ENCODE measurements at regions not wholly inside any gene's neighbourhood (a gene's known extent, or its start where the extent isn't known, plus 50 kb on each side); places are given as distances from the start of the nearest gene placed in this dataset.
A peak's percentile ranks its signal among the peaks of the same experiment; 100 is the strongest.

DNA sequence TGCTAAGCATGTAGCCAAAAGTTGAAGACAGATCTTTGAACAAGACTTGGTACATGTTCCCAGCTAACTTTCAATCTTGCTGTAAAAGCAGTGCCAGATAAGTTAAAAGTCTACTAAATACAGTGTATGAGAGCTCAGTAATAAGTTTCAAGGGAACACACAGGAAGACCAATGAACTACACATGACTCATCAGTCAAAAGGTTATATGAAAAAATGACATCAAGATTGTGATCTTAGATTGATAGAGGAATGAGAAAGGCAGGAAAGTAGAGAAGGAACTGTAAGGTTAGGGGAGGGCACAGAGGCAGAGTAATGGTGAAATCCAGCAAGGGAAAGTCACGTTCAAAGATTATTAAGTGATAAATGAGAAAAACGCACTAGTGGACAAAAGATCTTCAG, 249.9 kb upstream of the FLRT2 start:
- no peak for DNase-seq

DNA sequence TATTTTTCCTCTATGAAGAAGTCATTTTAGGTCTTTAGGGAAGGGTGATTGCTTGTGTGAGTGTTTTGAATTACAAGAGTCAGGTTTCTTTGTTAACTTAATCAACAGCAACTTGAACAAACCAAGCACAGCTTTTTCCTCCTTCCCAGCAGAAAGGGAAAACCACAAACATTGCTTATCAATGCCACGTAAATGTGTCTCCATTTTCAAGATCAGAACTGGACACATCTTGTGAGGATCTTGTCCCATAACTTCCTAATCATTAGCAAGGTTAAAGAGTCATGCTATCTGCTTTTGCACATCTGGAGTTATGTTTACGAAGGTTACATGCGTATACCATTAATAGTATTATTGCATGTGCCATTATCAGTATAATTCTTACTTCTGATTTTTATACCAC, 248.0 kb upstream of the FLRT2 start:
- DNase-seq: no peak

DNA sequence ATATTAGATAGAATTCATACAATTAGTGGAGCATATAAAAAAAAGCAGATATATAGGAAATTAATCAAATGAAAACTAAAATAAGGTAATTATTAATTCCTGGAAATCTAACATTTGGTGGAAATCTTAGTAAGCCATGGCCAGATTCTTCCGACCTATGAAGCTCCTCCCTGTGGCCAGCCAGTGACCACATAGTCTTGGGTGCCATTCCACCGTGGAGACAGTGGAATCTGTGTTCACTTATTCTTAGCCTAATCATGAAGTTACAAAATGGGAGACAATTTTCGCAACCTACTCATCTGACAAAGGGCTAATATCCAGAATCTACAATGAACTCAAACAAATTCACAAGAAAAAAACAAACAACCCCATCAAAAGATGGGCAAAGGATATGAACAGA, 241.9 kb upstream of the FLRT2 start:
- DNase-seq: no peak

DNA sequence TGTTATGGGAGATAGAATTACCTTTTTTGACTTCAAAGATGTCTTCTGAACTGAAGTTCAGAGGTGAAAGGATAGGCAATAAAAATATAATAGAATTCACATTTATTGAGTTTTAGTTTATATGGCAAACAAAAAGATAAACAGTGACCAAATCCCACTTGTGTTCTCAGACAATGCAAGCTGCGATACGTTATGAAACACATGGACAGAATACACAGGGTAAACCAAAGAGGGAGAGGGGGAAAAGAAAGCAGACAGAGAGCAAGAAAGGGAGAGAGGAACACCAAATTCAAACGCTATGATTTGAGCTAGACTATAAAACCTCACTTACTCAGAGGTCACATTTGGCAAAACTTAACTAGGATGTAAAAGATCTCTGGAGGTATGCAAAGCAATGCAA, 238.2 kb upstream of the FLRT2 start:
- DNase-seq: no peak

DNA sequence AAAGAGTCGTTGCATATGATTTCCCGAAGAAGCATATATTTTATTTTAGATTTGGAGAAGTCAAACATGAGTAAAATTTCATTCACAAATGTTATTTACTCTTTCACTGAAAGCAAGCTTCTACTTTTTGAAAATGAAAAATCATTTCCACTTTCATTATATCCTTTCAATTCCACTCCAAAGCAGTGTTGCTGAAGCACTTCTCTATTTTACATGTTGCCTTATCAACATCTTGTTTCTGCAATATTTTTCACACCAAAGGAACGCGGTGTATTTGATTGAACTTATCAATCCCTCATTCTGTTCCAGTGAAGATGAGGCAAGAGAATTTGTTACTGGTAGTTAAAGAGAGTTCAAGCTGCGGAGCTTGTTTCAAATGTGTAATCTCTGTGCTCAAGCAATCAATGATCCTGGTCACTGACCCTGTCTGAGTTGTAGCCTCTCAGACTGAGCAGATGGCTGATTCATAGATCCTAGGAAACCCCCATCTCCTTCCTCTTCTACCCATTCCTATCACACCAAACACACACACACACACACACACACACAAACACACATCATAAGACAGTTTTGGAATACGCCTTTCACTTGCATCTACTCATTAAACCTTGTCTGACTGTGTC, 236.2 kb upstream of the FLRT2 start:
- no peak for DNase-seq

DNA sequence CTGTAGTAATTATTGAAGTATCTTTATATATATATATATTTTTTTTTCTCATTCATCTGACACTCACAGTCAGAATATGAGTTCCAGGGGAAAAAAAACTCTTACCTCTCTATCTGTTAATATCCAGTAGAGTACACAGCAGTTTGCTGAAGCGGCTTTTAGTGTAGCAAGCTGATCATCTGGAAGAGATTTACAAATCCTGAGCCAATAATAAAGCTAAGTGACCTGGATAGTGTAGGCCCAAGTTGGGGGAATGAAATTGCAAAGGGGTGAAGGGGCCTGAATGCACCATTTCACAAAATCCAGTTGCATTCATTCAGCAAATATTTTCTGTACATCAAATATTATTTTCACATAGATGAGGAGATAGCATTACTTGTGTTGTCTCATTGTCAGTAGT, 234.6 kb upstream of the FLRT2 start:
- DNase-seq: no peak

DNA sequence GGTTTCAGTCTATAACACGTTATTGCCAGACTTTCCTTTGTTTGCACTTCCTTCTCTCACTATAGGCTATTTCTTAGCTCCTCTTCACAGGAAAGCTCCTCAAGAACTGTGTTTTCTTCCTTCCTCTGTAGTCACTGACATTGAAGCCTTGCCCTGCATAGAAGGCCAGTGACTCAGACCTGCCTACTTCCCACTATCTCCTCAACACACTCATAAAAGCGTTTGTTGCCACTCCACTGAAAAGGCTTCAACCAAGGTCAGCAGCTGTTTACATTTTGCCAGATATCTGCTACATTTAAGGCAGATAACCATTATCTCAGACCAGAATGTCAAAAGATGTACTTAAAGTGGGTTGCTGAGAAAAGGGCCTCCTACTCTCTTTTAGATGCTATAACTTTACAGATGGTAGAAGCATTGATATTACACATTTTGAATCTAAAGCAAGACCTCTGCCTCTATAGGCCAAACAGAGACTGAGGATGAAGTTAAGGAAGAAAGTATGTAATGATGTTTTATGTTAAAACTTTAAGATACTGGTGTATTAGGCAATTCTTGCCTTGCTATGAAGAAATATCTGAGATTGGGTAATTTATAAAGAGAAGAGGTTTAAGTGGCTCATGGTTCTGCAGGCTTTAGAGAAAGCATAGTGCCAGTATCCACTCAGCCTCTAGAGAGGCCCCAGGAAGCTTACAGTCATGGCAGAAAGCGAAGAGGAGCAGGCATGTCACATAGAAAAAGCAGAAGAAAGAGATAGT, 233.3 kb upstream of the FLRT2 start:
- no peak for DNase-seq

DNA sequence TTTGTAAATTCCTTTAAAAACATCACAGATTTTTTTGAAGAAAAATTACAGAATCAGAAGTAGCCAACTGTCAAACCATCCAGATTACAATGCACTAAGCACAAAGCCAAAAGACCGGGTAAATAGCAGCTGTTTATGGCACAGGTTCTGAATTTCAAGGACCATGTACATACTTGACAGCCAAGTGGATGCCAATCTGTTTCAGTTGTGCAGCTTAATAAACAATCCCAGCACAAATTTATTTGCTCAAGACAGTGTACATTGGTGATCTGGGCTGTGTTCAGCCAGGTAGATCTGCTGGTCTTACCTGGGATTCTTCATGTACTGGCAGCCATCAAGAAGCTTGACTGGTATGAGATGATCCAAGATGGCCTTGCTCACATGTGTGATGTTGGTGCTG, 229.8 kb upstream of the FLRT2 start:
- DNase-seq: no peak

DNA sequence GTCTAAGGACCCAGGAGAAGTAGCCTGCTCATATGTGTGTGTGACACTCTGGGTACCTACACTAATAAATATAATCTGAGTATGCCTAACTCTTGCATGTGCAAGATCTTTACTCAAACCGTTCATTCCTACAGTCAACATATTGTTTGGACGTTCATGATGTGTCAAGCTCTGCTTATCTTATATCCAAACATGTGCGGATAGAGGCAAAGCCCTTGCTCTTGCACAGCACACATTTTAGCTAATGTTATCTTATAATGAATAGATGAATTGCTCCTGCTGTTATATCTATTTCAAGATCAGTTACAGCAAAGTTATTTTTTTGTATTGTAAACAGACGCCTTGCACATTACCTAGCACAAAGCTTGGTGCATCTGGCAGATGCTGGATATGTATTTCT, 228.4 kb upstream of the FLRT2 start:
- peak; percentile 35 for DNase-seq

DNA sequence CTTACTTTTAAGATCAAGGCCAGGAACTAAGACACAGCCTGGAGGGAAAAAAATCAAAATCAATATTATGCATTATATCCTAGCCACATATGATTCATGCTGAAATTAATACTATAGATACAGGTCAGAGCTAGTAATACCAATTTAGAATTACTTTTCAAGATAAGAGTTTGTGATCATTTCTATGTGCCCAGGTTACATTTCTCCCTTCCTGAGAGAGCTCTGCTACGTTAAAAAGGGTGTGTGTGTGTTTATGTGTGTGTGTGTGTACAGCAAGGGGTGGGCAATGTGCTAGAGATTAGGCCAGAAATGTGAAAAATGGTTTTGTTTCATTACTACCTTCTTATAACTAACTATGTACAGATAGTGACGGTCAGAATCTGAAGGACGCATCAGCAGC, 223.9 kb upstream of the FLRT2 start:
- no peak for DNase-seq

DNA sequence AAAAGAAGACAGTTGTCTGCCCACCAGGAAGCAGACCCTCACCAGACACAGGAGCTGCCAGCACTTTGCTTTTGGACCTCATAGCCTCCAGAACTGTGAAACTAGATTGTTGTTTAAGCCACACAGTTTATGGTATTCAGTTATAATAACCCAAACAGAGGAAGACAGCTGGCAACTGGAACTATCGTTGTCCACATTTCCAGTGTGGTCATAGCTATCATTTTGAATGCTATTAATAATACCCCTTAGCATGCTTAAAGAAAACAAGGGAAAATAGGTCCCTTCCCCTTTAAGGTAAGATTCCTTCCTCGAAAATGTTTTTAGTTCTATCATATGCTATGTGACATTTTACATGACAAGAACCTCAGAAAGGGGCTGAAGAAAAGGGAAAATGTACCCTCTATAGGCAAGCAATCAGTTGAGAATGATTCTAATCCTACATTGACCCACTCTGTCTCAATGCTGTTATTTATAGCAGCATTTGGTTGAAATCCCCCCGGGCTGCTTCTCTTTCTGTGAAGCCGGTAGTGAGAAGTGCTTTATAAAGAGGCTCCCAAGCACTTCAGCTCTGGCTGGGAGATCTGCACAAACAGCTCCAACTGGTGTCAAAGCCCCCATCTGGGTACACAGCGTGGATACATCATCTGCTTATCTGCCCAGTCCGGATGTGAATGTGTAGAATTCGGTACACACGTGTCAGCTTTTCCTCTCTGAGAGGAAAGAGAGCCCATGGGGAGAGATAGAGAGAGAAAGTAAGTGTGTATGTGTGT, 221.2 kb upstream of the FLRT2 start:
- DNase-seq: no peak

DNA sequence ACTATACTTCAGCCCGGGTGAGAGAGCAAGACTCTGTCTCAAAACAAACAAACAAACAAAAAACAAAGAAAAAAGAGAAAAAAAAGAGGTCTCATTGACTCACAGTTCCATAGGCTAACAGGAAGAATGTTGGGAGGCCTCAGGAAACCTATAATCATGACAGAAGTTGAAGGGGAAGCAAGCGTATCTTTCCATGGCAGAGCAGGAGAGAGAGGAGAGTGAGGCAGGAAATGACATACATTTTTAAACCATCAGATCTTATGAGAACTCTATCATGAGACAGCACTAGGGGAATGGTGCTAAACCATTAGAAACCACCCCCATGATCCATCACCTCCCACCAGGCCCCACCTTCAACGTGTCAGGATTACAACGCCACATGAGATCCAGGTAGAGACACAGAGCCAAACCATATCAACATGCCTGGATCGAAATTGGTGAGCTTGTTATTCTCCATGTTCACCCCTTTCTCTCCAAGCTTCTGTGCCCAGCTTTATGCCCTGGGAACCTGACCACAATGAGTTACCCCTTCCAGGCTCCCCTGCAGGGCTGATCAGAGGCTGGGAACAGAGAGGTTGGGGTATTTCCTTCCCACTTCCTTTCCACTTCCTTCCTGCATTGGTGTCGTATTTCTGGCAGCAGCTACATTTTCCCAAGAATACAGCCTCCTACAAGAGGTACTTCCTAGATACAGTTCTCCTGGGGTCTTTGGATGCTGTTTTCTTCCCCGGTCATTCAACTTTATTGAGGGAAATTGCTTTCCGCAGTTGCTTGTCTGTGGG, 219.3 kb upstream of the FLRT2 start:
- DNase-seq: no peak

DNA sequence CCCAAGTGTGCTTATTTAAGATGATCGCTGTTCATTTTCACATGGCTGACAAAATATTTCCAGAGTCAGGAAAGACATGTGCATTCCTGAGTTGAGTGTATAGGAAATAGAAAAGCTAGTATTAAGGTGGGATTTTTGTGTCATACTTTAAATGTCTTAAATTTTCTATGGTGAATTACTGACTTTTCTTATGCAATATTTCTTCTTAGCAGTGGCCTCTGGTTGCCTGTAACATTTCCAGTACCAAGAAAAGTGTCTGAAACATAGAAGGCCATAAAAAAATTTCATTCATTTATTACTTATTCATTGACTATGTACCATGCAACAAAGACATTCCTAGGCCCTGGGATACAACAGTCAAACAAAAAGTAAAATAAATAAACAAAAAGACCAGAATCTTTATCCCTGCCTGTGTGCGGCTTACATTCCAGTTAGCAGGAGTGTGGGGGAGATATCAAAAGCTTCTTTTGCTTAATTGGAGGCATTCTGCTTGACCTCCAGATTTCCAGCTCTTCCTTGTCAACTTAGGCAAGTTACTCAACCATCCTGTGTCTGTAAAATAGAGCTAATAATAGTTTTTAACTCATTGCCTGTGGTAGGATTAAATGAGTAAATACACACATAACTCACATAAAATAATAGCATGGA, 216.3 kb upstream of the FLRT2 start:
- DNase-seq: no peak

DNA sequence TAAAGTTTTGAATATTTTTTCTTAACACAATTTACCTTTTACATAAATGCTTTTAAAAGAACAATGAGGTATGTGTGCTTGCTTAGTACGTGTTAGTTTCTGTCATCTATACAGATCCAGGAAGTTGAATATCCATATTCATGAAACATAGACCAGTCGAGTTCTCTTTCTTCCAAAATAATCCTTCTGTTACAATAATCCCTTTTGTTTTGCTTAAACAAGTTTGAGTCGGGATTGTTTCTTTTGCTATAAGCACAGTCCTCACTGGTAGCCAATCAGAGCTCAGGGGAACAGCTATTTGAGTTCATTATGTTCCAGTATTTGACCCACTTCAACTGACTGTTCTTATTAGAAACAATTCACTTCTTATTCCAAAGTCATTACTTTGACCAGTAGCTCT, 214.7 kb upstream of the FLRT2 start:
- DNase-seq: no peak

DNA sequence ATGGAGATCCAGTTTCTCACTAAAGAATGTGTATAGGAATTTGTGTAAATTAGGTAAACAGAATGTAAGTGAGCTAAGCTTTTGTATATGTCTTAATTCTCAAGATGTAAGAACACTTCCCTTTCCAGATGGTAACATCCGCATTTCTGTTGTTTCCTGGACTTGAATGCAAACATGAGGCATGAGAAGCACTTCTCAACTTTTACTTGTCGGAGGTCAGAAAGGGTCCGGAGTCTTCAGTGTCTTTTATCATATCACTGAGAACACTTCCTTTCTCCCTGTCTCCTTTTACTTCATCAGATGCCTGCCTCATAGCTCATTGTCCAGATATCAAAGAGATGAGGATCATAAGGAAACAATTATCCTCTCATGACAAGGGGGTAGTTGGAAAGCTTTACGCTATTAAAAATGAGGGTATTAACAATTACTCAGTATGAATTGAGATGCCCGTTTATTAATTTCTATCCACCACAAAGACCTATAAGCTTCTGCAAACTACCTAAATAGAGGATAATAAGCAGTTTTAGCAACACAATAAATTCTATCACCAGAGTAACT, 214.1 kb upstream of the FLRT2 start:
- peak; percentile 14 for DNase-seq

DNA sequence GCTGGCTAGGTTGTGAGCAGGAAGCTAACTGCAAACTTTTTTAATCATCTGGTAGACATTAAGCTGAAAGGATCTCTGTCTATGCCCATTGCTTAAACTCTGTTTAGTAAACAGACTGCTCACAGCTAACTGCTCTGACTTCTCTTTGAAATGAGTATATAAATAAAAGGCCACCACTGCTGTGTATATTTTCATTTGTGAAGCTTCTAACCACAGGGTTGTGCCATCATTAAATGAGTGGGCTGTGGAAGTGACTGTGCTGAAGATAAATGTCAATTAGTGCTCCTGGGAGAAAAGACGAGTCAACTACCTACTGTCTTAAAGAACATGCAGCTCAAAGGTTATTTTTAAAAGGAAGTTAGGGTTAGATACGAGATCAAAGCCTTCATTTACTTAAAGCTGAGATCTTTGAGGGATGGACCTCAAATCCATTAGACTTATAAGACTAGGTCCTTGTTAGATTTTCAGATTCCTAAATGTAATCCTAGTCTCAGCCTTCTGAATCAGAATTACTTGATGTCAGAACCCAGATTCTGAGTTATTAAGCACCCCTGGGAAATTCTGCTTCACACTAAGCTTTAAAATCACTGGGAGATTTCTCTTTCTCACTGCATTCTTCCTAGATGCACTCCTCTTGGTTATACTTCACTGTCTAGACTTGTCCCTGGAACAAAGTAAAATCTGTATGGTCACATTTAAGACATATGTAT, 213.1 kb upstream of the FLRT2 start:
- no peak for DNase-seq

DNA sequence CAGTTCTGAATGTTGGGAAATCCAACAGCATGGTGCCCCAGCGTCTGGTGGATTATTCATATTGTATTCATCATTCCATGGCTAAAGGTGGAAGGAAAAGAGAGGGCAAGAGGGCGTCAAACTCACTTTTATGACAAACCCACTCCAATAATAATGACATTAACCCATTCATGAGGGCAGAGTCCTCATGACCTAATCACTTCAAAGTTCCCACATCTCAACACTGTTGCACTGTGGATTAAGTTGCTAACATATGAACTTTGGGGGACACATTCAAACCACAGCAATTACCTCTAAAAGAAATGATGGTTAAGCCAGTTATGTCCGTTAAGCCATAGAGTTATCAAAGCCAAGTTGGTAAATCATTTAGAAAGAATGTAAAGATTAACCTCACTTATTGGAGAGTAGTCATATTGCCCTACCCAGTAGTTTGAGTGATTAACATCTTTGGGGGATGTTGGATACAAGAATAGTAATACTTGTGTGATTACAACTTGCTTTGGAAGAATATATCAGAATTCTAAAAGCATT, 212.4 kb upstream of the FLRT2 start:
- DNase-seq: no peak

DNA sequence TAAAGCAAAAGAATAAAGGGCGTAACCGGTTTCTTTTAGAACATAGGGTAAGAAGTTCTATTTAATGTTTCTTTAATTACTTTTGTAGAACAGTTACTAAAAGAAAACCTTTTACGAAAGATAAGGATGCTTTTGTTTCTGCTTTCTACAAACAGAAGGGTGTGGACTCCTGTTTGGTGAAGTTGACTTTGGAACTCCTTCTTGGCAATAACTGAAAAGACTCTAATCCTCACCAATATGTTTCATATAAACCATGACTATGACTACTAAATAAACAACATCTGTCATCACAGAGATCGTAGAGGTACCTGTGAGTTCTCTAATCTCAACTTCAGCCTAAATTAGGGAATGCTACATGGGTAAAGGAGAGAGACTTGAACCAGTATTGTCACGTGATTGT, 210.8 kb upstream of the FLRT2 start:
- DNase-seq: no peak

DNA sequence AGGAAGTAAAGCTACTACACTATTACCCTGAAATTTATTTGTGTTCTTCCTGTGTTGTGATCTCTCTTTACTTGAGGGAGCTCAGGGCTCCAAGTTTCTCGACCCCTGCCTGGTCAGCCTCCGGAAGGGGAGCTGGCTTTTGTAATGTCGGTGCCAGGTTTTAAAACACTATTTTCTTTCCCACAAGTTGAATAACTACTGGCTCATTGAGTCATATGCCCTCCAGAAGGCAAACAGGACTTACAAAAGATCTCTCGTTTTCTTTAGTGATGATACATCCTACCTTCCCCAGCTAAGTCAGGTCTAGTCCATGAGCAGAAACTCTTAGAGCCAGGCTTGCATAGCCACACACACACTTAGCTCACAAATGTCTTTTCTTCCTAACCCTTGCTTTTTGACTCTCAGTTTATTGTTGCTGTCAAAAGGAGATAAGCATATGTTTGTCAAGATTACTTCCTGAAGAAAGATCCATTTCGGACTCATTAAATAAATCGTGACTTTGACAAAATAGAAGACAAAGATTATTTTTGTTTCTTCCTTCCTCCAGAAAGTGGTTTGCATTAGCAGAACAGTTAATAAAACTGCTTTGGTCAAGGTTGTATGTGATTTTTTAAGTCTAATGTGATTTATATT, 209.8 kb upstream of the FLRT2 start:
- no peak for DNase-seq

DNA sequence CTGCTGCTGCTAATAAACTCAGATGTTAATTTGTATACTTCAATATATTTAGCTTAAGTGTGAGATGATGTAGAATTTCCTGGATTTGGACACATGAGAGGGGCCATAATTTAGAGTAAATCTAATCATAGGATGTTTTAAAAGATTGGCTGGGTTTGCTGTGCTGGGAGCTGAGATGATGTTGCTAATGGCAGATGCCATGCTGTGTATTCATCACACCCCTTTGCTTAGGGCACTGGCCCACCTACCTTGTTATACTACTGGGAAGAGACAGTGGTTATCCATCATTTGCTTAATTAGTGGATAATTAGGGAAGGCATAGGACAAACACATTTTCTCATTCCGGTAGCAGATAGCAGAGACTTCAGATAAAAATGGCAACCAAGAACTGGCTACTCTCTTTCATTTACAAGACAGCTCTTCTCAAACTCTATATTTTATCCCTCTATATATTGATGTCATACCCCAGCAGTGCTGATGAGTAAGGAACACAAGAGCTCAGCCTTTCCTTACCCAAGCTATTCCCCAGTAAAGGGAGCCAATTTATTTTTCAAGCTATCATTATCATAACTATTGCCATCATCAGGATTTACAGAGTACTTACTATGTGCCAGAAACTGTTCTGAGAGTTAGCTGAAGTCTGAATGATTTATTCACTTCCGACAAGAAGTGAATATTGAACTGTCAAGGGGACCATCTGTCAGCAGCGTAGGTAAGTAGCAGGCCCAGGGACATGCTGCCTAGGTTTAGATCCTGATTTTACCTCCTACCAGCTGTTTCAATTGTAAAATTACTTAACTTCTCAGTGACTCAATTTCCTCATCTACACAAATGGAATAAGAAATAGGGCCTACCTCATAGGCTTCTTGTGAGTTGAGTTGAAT, 204.6 kb upstream of the FLRT2 start:
- peak; percentile 13 for DNase-seq

Data from NCI-H146 (cell line).